ENCODE measurements at regions not wholly inside any gene's neighbourhood (a gene's known extent, or its start where the extent isn't known, plus 50 kb on each side); places are given as distances from the start of the nearest gene placed in this dataset.

GRCh38 chr10:132130286-132131265 is 56.2 kb upstream of the DPYSL4 start:
- peaks cover 2% of the 10 kb centered on the region for H3K4me1 Mint-ChIP-seq (ENCODE audit: low read depth)
- peaks cover 3% of the 10 kb centered on the region for H3K9me3 Mint-ChIP-seq
- no peak overlapping the region for H3K4me3 Mint-ChIP-seq
- H3K27ac Mint-ChIP-seq = no peak overlapping the region
- no peak for DNase-seq
- H3K27me3 Mint-ChIP-seq (ENCODE audit: low read depth) = peaks cover 8% of the 10 kb centered on the region
- no peaks in the 10 kb centered on the region for H3K36me3 Mint-ChIP-seq (ENCODE audit: low read depth)
- intact Hi-C loops (cut with micrococcal nuclease) = no loop called here
- CTCF ChIA-PET = interaction anchor here (0.6 kb wide), 1 partner anchor 283 kb away, joined by 3 read pairs; no protein-coding TSS in a partner anchor

DNA sequence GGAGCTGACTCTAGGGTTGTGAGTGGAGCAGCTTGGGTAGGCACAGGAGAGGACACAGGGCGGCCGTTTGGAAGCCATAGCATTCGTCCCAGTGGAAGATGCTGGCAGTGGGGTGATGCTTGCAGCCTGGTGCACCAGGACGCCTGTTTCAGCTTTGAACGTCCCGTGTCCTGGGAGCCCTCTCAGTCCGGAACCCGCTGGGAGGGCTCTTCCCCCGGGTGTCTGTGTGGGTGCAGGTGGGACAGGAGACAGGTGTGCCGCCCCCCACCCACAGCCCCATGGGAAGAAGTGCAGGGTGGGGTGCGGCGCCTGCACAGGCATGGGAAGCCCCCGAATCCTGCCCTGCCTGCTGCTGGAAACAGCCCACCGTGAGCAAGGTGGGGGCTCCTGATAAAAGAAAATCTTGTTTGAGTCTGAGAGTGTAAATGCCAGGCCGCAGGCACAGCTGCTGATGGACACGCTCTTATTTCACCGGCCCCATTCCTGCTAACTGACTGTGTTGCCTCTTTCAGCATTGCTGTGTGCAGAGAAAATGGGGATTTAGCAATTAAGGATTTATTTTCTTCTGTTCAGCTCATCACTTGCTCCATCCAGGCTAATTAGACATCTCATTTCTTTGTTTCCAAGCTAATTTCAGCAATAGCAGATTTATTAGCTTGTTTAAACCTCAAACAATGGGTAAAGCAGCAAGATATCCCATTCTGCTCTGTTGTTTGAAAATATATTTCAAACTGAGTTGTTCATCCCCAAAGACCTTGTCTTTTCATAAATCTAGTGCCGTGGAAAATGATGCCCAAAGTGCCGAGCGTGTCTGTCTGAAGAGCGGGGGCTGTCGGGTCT is 54.9 kb upstream of the DPYSL4 start:
- Mint-ChIP-seq H3K27ac (no peak overlapping the region), H3K4me3 (no peak overlapping the region), H3K4me1 (ENCODE audit: low read depth) (peaks cover 2% of the 10 kb centered on the region), H3K36me3 (ENCODE audit: low read depth) (no peaks in the 10 kb centered on the region), H3K27me3 (ENCODE audit: low read depth) (peaks cover 8% of the 10 kb centered on the region), H3K9me3 (peaks cover 3% of the 10 kb centered on the region)
- CTCF ChIA-PET = no interaction called here
- no peak for DNase-seq
- intact Hi-C loops (cut with micrococcal nuclease) = no loop called here

- Mint-ChIP-seq H3K27ac (no peak overlapping the region), H3K4me1 (ENCODE audit: low read depth) (peaks cover 2% of the 10 kb centered on the region), H3K4me3 (no peak overlapping the region), H3K9me3 (peaks cover 3% of the 10 kb centered on the region), H3K27me3 (ENCODE audit: low read depth) (peaks cover 8% of the 10 kb centered on the region), H3K36me3 (ENCODE audit: low read depth) (no peaks in the 10 kb centered on the region)
- CTCF ChIA-PET = no interaction called here
- intact Hi-C loops (cut with micrococcal nuclease) = no loop called here
- no peak for DNase-seq
Observed at GRCh38 chr10:132132421-132132841, 54.3 kb upstream of the DPYSL4 start.

GRCh38 chr10:132133005-132133404 is 53.7 kb upstream of the DPYSL4 start:
- H3K4me3 Mint-ChIP-seq = no peak overlapping the region
- H3K9me3 Mint-ChIP-seq = peaks cover 3% of the 10 kb centered on the region
- no peak overlapping the region for H3K27ac Mint-ChIP-seq
- H3K27me3 Mint-ChIP-seq (ENCODE audit: low read depth) = peaks cover 8% of the 10 kb centered on the region
- H3K36me3 Mint-ChIP-seq (ENCODE audit: low read depth) = no peaks in the 10 kb centered on the region
- no peak for DNase-seq
- intact Hi-C loops (cut with micrococcal nuclease) = no loop called here
- CTCF ChIA-PET = no interaction called here
- H3K4me1 Mint-ChIP-seq (ENCODE audit: low read depth) = peaks cover 2% of the 10 kb centered on the region

- intact Hi-C loops (cut with micrococcal nuclease) = no loop called here
- DNase-seq = no peak
- H3K27ac Mint-ChIP-seq = no peak overlapping the region
- no peaks in the 10 kb centered on the region for H3K36me3 Mint-ChIP-seq (ENCODE audit: low read depth)
- peaks cover 2% of the 10 kb centered on the region for H3K4me1 Mint-ChIP-seq (ENCODE audit: low read depth)
- H3K4me3 Mint-ChIP-seq = no peak overlapping the region
- H3K9me3 Mint-ChIP-seq = peaks cover 3% of the 10 kb centered on the region
- peaks cover 8% of the 10 kb centered on the region for H3K27me3 Mint-ChIP-seq (ENCODE audit: low read depth)
- CTCF ChIA-PET = interaction anchor here (0.6 kb wide), 1 partner anchor 215 kb away, joined by 3 read pairs; no protein-coding TSS in a partner anchor
Observed at GRCh38 chr10:132133449-132134240, 53.1 kb upstream of the DPYSL4 start.

DNA sequence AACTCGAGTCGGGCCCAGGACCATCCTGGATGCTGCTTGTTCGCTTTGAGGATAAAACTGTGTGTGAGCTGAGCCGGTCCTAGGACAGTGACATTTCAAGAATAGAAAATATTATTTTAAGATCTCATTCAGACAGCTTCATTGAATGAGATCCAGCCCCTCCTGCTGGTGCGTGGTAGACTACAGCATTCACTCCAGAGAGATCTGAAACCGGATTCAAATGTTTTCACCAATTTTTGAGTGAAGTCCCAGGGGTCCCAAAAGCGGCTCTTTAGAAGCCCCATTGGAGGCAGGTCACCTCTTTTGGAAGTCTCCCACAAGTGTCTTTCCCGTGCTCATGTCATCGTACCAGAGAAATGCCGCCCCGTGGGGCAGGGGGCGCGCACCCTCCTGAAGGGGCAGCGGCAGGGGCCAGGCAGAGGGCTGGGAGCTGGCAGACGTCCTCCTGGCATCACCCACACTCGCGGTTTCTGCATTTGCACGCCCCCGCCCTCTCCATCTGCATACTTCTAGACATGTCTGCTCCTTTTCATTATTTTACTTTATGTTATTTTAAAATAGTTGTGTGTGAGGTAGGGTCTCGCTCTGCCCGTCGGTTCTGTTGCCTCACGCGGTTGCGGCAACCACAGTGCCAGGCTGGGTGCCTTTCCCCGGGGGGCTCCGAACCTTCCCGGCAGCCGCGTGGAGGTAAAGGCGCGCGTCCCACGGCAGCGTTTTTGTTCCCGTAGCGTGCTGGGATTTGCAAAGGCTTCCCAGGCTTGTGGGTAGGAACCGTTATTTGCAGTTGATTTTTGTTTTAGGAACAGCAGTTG is 52.3 kb upstream of the DPYSL4 start:
- Mint-ChIP-seq H3K36me3 (ENCODE audit: low read depth) (no peaks in the 10 kb centered on the region), H3K4me3 (no peak overlapping the region), H3K9me3 (no peaks in the 10 kb centered on the region), H3K27me3 (ENCODE audit: low read depth) (peaks cover 8% of the 10 kb centered on the region), H3K4me1 (ENCODE audit: low read depth) (peaks cover 2% of the 10 kb centered on the region), H3K27ac (no peak overlapping the region)
- no peak for DNase-seq
- CTCF ChIA-PET = interaction anchor here (0.6 kb wide), 1 partner anchor 214 kb away, joined by 3 read pairs; no protein-coding TSS in a partner anchor
- intact Hi-C loops (cut with micrococcal nuclease) = no loop called here

DNA sequence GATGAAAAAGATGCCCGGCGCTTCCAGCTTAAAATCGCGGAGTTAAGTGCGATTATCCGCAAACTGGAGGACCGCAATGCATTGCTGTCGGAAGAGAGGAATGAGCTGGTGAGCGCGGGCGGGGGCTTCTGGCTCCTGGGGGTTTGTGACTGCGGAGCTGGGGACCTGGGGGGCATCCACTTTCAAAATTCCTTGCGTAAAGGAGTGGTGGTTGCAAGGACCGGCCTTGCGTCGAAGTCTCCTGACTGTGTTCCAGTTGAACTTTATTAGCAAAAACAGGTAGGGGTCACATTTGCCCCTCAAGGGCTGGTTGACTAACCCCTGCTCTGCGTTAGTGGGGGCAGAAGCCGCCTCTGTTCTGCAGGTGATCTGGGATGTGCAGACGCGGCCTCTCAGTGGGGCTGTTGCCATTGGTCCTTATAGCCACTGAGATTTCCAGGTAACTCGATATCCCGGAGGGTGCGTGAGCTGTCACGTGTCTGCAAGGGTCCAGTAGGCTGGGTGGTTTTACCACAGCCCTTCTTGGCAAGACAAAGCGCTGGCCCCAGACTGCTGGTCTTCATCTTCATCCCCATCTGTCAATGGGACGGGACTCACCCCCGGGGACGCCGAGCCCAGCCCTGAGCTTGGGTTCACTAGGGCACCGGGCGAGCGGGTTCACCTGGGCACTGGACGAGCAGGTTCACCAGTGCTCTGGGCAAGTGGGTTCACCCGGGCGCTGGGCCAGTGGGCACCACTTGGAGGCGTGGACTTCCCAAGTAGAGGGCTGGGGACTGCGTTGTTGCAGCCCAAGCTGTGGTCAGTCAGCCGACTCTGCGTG is 51.5 kb upstream of the DPYSL4 start:
- Mint-ChIP-seq H3K4me3 (no peak overlapping the region), H3K4me1 (ENCODE audit: low read depth) (peaks cover 2% of the 10 kb centered on the region), H3K27ac (no peak overlapping the region), H3K9me3 (no peaks in the 10 kb centered on the region), H3K36me3 (ENCODE audit: low read depth) (no peaks in the 10 kb centered on the region), H3K27me3 (ENCODE audit: low read depth) (peaks cover 8% of the 10 kb centered on the region)
- intact Hi-C loops (cut with micrococcal nuclease) = no loop called here
- CTCF ChIA-PET = no interaction called here
- DNase-seq = no peak

- no peak overlapping the region for H3K4me3 Mint-ChIP-seq
- CTCF ChIA-PET = no interaction called here
- H3K27ac Mint-ChIP-seq = no peak overlapping the region
- no peaks in the 10 kb centered on the region for H3K36me3 Mint-ChIP-seq (ENCODE audit: low read depth)
- H3K27me3 Mint-ChIP-seq (ENCODE audit: low read depth) = peaks cover 8% of the 10 kb centered on the region
- DNase-seq = no peak
- intact Hi-C loops (cut with micrococcal nuclease) = no loop called here
- no peaks in the 10 kb centered on the region for H3K9me3 Mint-ChIP-seq
- H3K4me1 Mint-ChIP-seq (ENCODE audit: low read depth) = peaks cover 2% of the 10 kb centered on the region
Observed at GRCh38 chr10:132136097-132136521, 50.6 kb upstream of the DPYSL4 start.

GRCh38 chr10:132136689-132137088 is 50.1 kb upstream of the DPYSL4 start:
- H3K27ac Mint-ChIP-seq = no peak overlapping the region
- H3K9me3 Mint-ChIP-seq = no peaks in the 10 kb centered on the region
- peaks cover 8% of the 10 kb centered on the region for H3K27me3 Mint-ChIP-seq (ENCODE audit: low read depth)
- no peak for DNase-seq
- no peaks in the 10 kb centered on the region for H3K36me3 Mint-ChIP-seq (ENCODE audit: low read depth)
- intact Hi-C loops (cut with micrococcal nuclease) = no loop called here
- H3K4me3 Mint-ChIP-seq = no peak overlapping the region
- CTCF ChIA-PET = no interaction called here
- peaks cover 2% of the 10 kb centered on the region for H3K4me1 Mint-ChIP-seq (ENCODE audit: low read depth)

Data from activated naive CD4-positive, alpha-beta T cell treated with anti-CD3 and anti-CD28 coated beads for 36 hours (primary cell).